Astrocyte of the cerebellum (primary cell): ENCODE measurements at regions not wholly inside any gene's neighbourhood (a gene's known extent, or its start where the extent isn't known, plus 50 kb on each side); places are given as distances from the start of the nearest gene placed in this dataset.

Experiments used
- DNase-seq: peaks from one replicate; pipeline ENCODE4 v3.0.0-alpha.2; 2011; ENCODE audit warnings: low read depth
- H3K4me3 ChIP-seq: 2 replicates; pipeline ENCODE4 v1.5.1; 2011; ENCODE audit warnings: mild to moderate bottlenecking, low read depth, low read length, moderate library complexity
- in situ Hi-C: cut with HindIII; loops from 2 replicates; pipeline ENCODE4 v1.10.0; 2017; ENCODE audit warnings: low sequenced_read_pairs
- TF ChIP-seq, protein P1 (sequence below): IDR thresholded peaks from 2 replicates; pipeline ENCODE4 v1.5.1; 2012; ENCODE audit warnings: low read length, low read depth, moderate library complexity, mild to moderate bottlenecking; ENCODE audit errors: missing control alignments

DNA sequence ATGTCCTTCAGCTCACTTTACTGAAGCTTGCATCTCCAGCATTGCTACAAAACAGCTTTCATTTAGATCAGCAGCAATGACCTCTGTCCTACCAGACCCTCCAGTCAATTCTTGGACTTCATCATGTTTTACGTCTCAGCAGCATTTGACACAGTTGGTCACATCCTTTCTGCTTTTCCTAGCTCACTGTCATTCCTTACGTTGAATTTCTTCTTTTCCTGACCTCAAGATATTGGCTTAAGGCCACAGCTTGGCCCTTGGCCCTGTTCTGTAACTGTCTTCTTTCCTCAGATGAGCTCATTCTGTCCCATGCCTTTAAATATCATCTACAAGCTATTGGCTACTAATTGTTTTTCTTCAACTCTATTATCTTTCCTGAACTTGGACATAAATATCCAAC, 576.2 kb upstream of the KCNMB2 start:
- no peak overlapping the region for H3K4me3 ChIP-seq
- peak; percentile 15 for DNase-seq
- in situ Hi-C loops: no loop called here
- TF ChIP-seq, protein P1, sequence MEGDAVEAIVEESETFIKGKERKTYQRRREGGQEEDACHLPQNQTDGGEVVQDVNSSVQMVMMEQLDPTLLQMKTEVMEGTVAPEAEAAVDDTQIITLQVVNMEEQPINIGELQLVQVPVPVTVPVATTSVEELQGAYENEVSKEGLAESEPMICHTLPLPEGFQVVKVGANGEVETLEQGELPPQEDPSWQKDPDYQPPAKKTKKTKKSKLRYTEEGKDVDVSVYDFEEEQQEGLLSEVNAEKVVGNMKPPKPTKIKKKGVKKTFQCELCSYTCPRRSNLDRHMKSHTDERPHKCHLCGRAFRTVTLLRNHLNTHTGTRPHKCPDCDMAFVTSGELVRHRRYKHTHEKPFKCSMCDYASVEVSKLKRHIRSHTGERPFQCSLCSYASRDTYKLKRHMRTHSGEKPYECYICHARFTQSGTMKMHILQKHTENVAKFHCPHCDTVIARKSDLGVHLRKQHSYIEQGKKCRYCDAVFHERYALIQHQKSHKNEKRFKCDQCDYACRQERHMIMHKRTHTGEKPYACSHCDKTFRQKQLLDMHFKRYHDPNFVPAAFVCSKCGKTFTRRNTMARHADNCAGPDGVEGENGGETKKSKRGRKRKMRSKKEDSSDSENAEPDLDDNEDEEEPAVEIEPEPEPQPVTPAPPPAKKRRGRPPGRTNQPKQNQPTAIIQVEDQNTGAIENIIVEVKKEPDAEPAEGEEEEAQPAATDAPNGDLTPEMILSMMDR: no peak

DNA sequence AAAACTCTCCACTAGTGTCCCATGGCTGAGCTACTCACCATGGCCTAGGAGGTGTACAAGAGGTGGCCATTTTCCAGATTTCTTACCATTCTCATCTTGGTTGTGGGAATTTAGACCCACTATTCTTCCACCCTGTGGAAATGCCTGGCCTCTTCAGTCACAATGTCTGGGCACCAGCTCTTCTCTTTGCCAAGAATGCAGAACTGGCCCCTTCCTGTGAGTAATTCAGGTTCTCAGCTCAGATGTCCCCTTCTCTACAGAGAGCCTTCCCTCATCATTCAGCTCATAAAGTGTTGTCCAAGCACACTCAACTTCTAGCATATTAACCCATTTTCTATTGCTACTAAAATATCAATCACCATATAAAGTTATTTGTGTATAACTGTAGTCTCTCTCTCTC, 575.5 kb upstream of the KCNMB2 start:
- no peak for DNase-seq
- in situ Hi-C loops: no loop called here
- no peak overlapping the region for H3K4me3 ChIP-seq
- TF ChIP-seq, protein P1: no peak

DNA sequence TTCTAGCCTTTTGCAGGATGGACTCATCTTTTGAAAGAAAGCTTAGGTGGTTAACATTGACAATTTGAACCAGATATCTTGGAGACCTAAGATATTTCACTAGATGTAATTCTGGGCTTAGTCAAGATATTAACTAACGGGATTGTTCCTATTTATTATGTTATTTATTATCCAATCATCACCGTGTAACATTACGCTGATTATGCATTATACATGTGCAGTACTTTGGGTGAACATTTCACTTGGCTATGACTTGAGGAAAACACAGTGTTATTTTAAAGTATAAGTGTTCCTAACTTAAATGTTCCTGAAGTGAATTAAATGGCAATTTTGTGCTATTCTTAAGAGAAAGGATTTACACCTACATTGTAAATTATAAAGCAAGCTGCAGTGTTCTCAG, 574.5 kb upstream of the KCNMB2 start:
- in situ Hi-C loops: no loop called here
- TF ChIP-seq, protein P1: no peak
- H3K4me3 ChIP-seq: no peak overlapping the region
- no peak for DNase-seq

DNA sequence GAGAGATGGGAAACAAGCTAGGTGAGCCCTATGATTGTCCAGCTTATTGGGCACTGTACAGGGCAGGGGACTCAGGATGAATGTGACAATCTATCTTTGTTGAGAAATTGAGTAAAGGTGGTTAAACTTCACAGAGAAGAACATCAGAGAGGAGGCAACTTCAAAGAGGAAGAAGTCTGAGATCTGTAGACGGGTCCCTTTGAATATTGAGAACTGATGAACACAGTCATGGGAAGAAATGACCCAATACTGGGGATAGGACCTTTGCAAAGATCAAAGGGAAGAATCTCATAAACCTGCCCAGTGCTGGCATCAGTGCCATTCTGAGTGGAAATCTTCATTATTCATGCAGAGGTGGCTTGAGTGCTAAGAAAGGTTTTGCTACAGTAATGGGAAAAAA, 569.7 kb upstream of the KCNMB2 start:
- in situ Hi-C loops: no loop called here
- H3K4me3 ChIP-seq: no peak overlapping the region
- TF ChIP-seq, protein P1: no peak
- no peak for DNase-seq

DNA sequence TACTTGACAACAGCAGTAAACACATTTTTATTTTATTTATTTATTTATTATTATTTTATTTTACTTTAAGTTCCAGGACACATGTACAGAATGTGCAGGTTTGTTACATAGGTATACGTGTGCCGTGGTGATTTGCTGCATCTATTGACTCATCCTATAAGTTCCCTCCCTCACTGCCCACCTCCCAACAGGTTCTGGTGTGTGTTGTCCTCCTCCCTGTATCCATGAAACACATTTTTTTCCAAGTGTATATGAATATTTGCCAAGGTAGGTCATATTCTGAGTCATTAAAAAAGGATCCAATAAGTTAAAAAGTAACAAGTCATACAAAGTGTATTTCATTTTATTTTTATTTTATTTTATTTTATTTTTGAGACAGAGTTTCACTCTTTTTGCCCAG, 567.3 kb upstream of the KCNMB2 start:
- TF ChIP-seq, protein P1: no peak
- no peak for DNase-seq
- in situ Hi-C loops: no loop called here
- H3K4me3 ChIP-seq: no peak overlapping the region

DNA sequence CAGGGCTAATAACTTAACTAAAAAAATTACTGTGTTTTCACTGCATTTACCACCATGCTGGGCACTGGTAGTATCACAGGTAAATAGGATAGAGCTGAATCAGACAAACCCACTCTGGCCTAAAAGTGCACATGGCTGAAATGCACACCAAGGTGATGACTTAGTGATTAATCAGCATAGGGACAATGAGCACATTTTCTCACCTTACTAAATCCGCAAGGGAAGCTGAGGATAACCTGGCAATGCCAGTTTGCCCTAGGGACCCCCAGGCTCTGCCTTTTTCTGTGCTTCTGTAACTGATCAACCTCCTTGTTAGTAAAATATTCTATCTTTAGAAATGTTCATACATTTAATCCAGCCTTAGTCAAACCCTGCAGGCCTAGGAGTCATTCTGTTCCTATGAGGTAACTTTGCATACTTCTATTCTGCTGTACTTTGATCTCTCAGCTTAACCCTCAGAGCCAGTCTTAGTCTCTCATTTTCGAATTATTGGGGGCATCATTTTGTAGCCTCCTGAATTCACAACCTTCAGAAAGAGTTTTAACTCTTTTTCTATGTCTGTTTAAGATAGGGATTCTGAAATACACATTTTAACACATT, 562.9 kb upstream of the KCNMB2 start:
- H3K4me3 ChIP-seq: no peak overlapping the region
- in situ Hi-C loops: no loop called here
- TF ChIP-seq, protein P1: no peak
- DNase-seq: no peak
